ENCODE measurements at regions not wholly inside any gene's neighbourhood (a gene's known extent, or its start where the extent isn't known, plus 50 kb on each side); places are given as distances from the start of the nearest gene placed in this dataset.

DNA sequence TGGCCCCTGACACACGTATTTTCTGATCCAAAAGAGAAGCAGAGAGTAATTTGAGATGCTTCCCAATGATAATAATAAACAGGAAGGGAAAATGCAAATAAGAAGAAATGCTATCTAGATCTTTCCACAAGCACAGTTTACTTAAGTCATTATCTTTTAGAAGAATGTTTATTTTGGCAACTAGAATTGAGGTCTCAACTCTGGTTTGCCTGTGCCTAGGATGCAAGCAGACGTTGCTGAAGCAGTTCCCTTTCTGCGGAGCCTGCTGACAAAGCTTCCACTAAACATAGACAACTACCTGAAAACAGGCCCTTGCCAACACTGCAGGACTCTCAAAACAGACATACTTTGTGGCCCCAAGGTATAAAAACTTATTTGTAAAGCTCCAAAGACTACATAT is 315.8 kb upstream of the POM121L12 start:
- TF ChIP-seq, protein P1, sequence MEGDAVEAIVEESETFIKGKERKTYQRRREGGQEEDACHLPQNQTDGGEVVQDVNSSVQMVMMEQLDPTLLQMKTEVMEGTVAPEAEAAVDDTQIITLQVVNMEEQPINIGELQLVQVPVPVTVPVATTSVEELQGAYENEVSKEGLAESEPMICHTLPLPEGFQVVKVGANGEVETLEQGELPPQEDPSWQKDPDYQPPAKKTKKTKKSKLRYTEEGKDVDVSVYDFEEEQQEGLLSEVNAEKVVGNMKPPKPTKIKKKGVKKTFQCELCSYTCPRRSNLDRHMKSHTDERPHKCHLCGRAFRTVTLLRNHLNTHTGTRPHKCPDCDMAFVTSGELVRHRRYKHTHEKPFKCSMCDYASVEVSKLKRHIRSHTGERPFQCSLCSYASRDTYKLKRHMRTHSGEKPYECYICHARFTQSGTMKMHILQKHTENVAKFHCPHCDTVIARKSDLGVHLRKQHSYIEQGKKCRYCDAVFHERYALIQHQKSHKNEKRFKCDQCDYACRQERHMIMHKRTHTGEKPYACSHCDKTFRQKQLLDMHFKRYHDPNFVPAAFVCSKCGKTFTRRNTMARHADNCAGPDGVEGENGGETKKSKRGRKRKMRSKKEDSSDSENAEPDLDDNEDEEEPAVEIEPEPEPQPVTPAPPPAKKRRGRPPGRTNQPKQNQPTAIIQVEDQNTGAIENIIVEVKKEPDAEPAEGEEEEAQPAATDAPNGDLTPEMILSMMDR (IDR thresholded peaks at IDR 0.05; ENCODE audit: insufficient read depth, missing control alignments) = no peak
- no peak for DNase-seq (ENCODE audit: insufficient read length, low spot score)
- FAIRE-seq = no peak

DNA sequence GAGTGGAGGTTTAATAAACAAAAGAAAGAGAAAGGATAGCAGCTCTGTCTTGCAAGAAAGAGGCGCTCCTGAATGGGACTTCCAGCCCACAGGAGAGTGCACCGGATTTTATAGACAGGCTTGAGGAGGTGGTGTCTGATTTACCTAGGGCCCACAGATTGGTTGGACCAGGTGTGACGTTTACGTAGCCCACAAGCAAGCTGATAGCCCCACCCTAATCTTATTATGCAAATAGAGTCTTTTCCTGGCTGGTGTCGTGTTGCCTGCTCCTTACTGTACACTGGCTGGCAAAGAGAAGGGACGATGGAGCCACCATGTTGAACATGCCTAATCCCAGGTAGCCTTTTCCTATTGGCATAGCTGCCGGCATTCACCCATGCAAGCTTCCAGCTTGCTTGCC is 319.7 kb upstream of the POM121L12 start:
- no peak for DNase-seq (ENCODE audit: insufficient read length, low spot score)
- TF ChIP-seq, protein P1 (IDR thresholded peaks at IDR 0.05; ENCODE audit: insufficient read depth, missing control alignments) = no peak
- no peak for FAIRE-seq

DNA sequence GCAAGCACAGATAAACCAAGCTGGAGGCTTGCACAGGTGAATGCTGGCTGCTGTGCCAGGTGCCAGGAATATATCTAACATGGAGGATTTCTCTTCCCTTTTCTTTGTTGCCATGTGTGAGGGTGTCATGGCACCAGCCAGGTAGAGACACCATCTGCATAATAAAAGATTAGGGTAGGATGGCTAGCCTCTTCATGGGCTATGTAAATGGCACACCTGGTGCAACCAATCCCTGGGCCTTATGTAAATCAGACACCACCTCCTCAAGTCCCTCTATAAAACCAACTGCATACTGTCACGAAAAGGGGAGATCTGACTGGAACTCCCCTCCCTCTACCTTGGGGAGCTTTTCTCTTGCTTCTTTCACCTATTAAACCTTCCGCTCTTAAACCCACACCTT is 322.5 kb upstream of the POM121L12 start:
- DNase-seq (ENCODE audit: insufficient read length, low spot score) (no peak), FAIRE-seq (no peak)
- TF ChIP-seq, protein P1 (IDR thresholded peaks at IDR 0.05; ENCODE audit: insufficient read depth, missing control alignments) = no peak

DNA sequence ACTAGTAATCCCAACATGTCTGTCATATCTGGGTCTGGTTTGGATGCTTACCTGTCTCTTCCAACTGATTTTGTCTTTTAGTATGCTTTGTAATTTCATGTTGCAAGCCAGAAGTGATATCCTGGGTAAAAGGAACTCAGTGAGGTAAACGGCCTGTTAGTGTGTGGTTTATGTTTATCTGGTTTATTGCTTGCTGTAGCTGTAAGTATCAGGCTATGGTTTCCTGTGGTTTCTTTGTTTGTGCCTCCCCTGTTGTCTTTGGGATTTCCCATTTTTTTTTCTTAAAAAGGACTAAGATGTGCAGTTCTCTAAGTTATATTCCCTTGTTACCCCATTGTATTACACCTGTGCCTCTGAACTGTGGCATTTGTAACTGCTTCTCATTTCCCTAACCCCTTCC is 323.5 kb upstream of the POM121L12 start:
- TF ChIP-seq, protein P1 (IDR thresholded peaks at IDR 0.05; ENCODE audit: insufficient read depth, missing control alignments) = no peak
- no peak for FAIRE-seq
- DNase-seq (ENCODE audit: insufficient read length, low spot score) = no peak

DNA sequence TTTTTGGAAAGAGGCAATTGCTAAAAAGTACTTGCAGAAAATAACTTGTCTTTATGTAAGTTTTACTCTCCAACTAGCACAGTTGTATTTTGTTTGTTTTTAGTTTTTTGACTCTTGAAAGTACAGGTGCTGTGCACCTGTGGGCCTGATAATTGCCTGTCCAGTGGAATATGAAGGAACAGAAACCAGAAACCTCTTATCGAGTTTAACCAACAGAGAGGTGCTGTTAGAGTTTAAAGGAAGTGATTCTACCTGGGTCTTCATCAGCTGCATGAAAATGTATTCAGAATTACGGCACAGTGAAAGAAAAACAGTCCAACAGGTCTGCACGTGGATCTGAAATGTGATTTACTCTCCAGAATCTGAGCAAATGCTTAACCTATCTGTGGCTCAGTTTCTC is 326.6 kb upstream of the POM121L12 start:
- TF ChIP-seq, protein P1 (IDR thresholded peaks at IDR 0.05; ENCODE audit: insufficient read depth, missing control alignments) = no peak
- no peak for DNase-seq (ENCODE audit: insufficient read length, low spot score)
- no peak for FAIRE-seq

DNA sequence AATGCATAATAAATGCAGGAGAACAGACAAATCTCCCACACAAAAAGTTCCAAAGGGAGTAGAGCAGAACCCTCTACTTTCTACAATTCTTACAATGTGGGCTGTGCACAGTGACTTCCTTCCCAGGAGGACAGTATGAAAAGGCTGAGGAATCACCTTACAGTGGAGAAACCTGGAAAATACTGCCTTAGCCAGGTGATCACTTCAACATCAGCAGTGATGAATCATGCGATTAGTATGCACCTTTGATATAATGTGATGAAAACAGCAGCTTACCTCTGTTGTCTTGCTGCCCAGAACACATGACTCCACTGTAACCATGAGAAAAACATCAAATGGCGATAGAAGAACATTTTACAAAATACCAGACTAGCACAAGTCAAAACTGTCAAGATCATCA is 329.7 kb upstream of the POM121L12 start:
- no peak for DNase-seq (ENCODE audit: insufficient read length, low spot score)
- no peak for FAIRE-seq
- TF ChIP-seq, protein P1 (IDR thresholded peaks at IDR 0.05; ENCODE audit: insufficient read depth, missing control alignments) = no peak

DNA sequence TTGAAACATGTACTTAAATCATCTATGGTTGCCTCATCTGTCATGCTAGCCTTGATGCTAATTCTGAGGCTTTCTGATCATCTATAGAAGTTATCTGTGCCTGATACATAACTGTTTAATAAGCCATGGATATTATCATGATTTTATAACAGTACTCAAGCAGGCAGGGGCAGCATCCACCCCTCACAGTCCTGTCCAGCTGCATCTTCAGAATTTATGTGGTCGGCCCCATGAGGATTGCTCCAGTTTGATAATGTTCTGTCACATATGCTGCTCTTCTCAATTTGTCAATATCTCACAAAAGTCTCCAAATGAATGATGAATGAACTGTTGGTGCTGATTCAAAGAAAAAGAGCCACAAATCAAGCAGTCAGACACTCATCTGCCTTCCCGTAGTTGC is 335.1 kb upstream of the POM121L12 start:
- TF ChIP-seq, protein P1 (IDR thresholded peaks at IDR 0.05; ENCODE audit: insufficient read depth, missing control alignments) = no peak
- FAIRE-seq (no peak), DNase-seq (ENCODE audit: insufficient read length, low spot score) (no peak)

Measured in D721Med (cell line).